Lower leg skin (tissue), 4 donors: ENCODE measurements at regions not wholly inside any gene's neighbourhood (a gene's known extent, or its start where the extent isn't known, plus 50 kb on each side); places are given as distances from the start of the nearest gene placed in this dataset.

Experiments
- DNase-seq, 2 donors: peaks; one replicate each; pipeline ENCODE4 v3.0.0-alpha.2; 2019; ENCODE audit warnings: low spot score in 2 of 2
- H3K4me3 ChIP-seq: fragments of 200-600 bp; sonication (generic); 2 replicates; pipeline ENCODE4 v1.5.1; 2017; ENCODE audit warnings: mild to moderate bottlenecking, low read depth; ENCODE audit not compliant: poor library complexity, severe bottlenecking
- CTCF ChIP-seq, 3 donors: fragments of 450-650 bp; IDR thresholded peaks; one replicate each; pipeline ENCODE4 v1.5.1; 2016; ENCODE audit warnings: antibody characterized with exemption in 3 of 3, mild to moderate bottlenecking in 3 of 3, moderate library complexity in 2 of 3
- POLR2A ChIP-seq, 2 donors: fragments of 450-650 bp; IDR thresholded peaks; one replicate each; pipeline ENCODE4 v1.6.1; 2016 to 2017; ENCODE audit warnings: antibody characterized with exemption in 2 of 2, mild to moderate bottlenecking in 1 of 2, moderate library complexity in 1 of 2
- WGBS, 2 donors: methylation state at CpG; one replicate each; pipeline ENCODE4 v1.1.5; 2018; 5-methylcytosine and 5-hydroxymethylcytosine counted together
- intact Hi-C: fragments of 100-400 bp; cut with DNase I; formaldehyde crosslinking; loops from one replicate; pipeline ENCODE4 v1.15.0; 2023; ENCODE audit warnings: low total_unique reads

GRCh38 chr2:239846789-239847676 is 178.1 kb downstream of the NDUFA10 start:
- TF ChIP-seq POLR2A (IDR thresholded peaks at IDR 0.05) (no peak), CTCF (IDR thresholded peaks at IDR 0.05) (no peak)
- no peak overlapping the region for H3K4me3 ChIP-seq
- peak; percentile 4 to 37 for DNase-seq
- intact Hi-C loops, result no loop called here
- WGBS, 2 donors, result 77 to 85% methylated on average over 8 to 9 of the region's 9 CpGs

- no peak for DNase-seq
- H3K4me3 ChIP-seq, result no peak overlapping the region
- intact Hi-C loops, result no loop called here
- TF ChIP-seq CTCF (IDR thresholded peaks at IDR 0.05), result no peak
- no peak for TF ChIP-seq POLR2A (IDR thresholded peaks at IDR 0.05)
Observed at GRCh38 chr2:239845968-239846367, 179.2 kb downstream of the NDUFA10 start.

GRCh38 chr2:239839306-239839705 is 185.8 kb downstream of the NDUFA10 start:
- no peak for TF ChIP-seq CTCF (IDR thresholded peaks at IDR 0.05)
- DNase-seq, result peak in 1 of 2 donors; percentile 69
- 72 to 81% methylated on average over 5 of the region's 5 CpGs for WGBS, 2 donors
- intact Hi-C loops, result no loop called here
- no peak overlapping the region for H3K4me3 ChIP-seq

- H3K4me3 ChIP-seq, result no peak overlapping the region
- peak in 1 of 2 donors; percentile 73 for DNase-seq
- 88% methylated on average over 7 of the region's 7 CpGs for WGBS, 2 donors
- intact Hi-C loops, result no loop called here
- TF ChIP-seq CTCF (IDR thresholded peaks at IDR 0.05), result no peak
- TF ChIP-seq POLR2A (IDR thresholded peaks at IDR 0.05), result no peak
Observed at GRCh38 chr2:239836021-239836765, 188.9 kb downstream of the NDUFA10 start.

- intact Hi-C loops, result no loop called here
- H3K4me3 ChIP-seq, result no peak overlapping the region
- TF ChIP-seq POLR2A (IDR thresholded peaks at IDR 0.05) (no peak), CTCF (IDR thresholded peaks at IDR 0.05) (no peak)
- peak in 1 of 2 donors; percentile 26 for DNase-seq
- WGBS, 2 donors, result 91 to 94% methylated on average over 5 of the region's 5 CpGs
Observed at GRCh38 chr2:239835056-239835455, 190.1 kb downstream of the NDUFA10 start.
